K562 (cell line): ENCODE measurements at regions not wholly inside any gene's neighbourhood (a gene's known extent, or its start where the extent isn't known, plus 50 kb on each side); places are given as distances from the start of the nearest gene placed in this dataset.

ENCODE experiments used
- ATAC-seq: fragments of 200-7000 bp; cut with Tn5 transposase; 3 replicates; pipeline ENCODE4 v1.9.1; 2020; ENCODE audit warnings: moderate library complexity
- BruUV-seq: library from RNA; stranded (reverse); fragments of 400-500 nt; replicated peaks from 2 replicates; lab custom pipeline; 2021; lab: Mats Ljungman, UMichigan
- CTCF ChIA-PET: fragments of 300-600 bp; formaldehyde crosslinking; extraction: SDS; loops from one replicate; lab custom pipeline; 2021; ENCODE audit warnings: low intra/inter-chr PET ratio; lab: Yijun Ruan, JAX
- POLR2A ChIA-PET: fragments of 300-600, 350-650 bp; sonication (Branson Sonifier 250); formaldehyde crosslinking; extraction: SDS; loops from one replicate; lab custom pipeline; 2021; ENCODE audit warnings: antibody characterized with exemption, inconsistent platforms; lab: Yijun Ruan, JAX
- DNase-seq, 4 experiments: peaks; one replicate each; pipeline versions ENCODE4 v3.0.0 to v3.0.0-alpha.2; 2011 to 2018; ENCODE audit warnings: low spot score in 3 of 4, mixed read lengths in 3 of 4; ENCODE audit errors: extremely low read depth in 1 of 4
- FAIRE-seq: peaks from 2 replicates; lab custom pipeline; 2011; peaks lifted over from hg19 to GRCh38; lab: Jason Lieb, UNC
- H2AFZ ChIP-seq: 2 replicates; pipeline ENCODE4 v1.6.0; 2011; ENCODE audit warnings: low read depth, low read length, control low read depth, inconsistent platforms
- H3K27ac ChIP-seq: fragments of 200-600 bp; 3 replicates; pipeline ENCODE4 v1.8.0; 2011; ENCODE audit warnings: low read depth, mild to moderate bottlenecking, control low read depth, inconsistent platforms, low read length, moderate library complexity, mixed read lengths; ENCODE audit errors: extremely low read depth
- H3K27me3 ChIP-seq, 2 experiments: fragments of 300-600 bp in 1 of 2; 2 replicates in 1 of 2; 3 replicates in 1 of 2; pipeline versions ENCODE4 v1.6.0 to v1.8.0; 2011; ENCODE audit warnings: inconsistent platforms in 2 of 2, low read length in 2 of 2, mild to moderate bottlenecking in 1 of 2, mixed read lengths in 1 of 2, moderate library complexity in 1 of 2; ENCODE audit not compliant: control insufficient read depth in 2 of 2, insufficient read depth in 2 of 2
- H3K36me3 ChIP-seq: fragments of 300-600 bp; 3 replicates; pipeline ENCODE4 v1.8.0; 2011; ENCODE audit warnings: mild to moderate bottlenecking, low read length, inconsistent platforms; ENCODE audit not compliant: control insufficient read depth, insufficient read depth
- H3K4me1 ChIP-seq, 2 experiments: fragments of 200-600 bp in 1 of 2; replicated peaks in 1 of 2; 2 replicates in 1 of 2; 3 replicates in 1 of 2; pipeline versions ENCODE4 v1.5.1 to v1.8.0; 2011; ENCODE audit warnings: inconsistent platforms in 2 of 2, low read length in 2 of 2, mild to moderate bottlenecking in 1 of 2, mixed read lengths in 1 of 2, moderate library complexity in 1 of 2; ENCODE audit not compliant: control insufficient read depth in 2 of 2, insufficient read depth in 2 of 2
- H3K4me2 ChIP-seq: 2 replicates; pipeline ENCODE4 v1.6.1; 2011; ENCODE audit warnings: low read length, control low read depth, inconsistent platforms, mixed read lengths; ENCODE audit not compliant: insufficient read depth
- H3K4me3 ChIP-seq: fragments of 200-600 bp; sonication (generic), shearing (Covaris generic); 2 replicates; pipeline ENCODE4 v1.5.1; 2016; ENCODE audit warnings: control low read depth, inconsistent platforms
- H3K79me2 ChIP-seq: fragments of 200-600 bp; 3 replicates; pipeline ENCODE4 v1.8.0; 2011; ENCODE audit warnings: low read length, inconsistent platforms; ENCODE audit not compliant: control insufficient read depth, insufficient read depth
- H3K9ac ChIP-seq, 2 experiments: 2 replicates each; pipeline versions ENCODE4 v1.6.0 to v1.6.1; 2011; ENCODE audit warnings: low read depth in 2 of 2, low read length in 2 of 2, control low read depth in 1 of 2, inconsistent platforms in 1 of 2, mild to moderate bottlenecking in 1 of 2, mixed read lengths in 1 of 2; ENCODE audit not compliant: insufficient read depth in 1 of 2
- H3K9me1 ChIP-seq: one replicate; pipeline ENCODE4 v1.6.0; 2011; ENCODE audit warnings: inconsistent platforms, mild to moderate bottlenecking, low read length, moderate library complexity; ENCODE audit not compliant: control insufficient read depth, insufficient read depth
- H3K9me3 ChIP-seq: replicated peaks from 2 replicates; pipeline ENCODE4 v1.5.1; 2011; ENCODE audit warnings: low read depth, low read length, inconsistent platforms; ENCODE audit not compliant: control insufficient read depth, insufficient read depth
- H4K20me1 ChIP-seq: replicated peaks from 2 replicates; pipeline ENCODE4 v1.6.1; 2011; ENCODE audit warnings: low read length, inconsistent platforms, mixed read lengths; ENCODE audit not compliant: control insufficient read depth, insufficient read depth
- CLOCK ChIP-seq: fragments of 250-450 bp; sonication (Bioruptor Pico); IDR thresholded peaks from 2 replicates; pipeline ENCODE4 v1.4.0; 2020; ENCODE audit warnings: mild to moderate bottlenecking, moderate library complexity, borderline replicate concordance
- E2F1 ChIP-seq: sonication (generic); formaldehyde crosslinking; IDR thresholded peaks from 2 replicates; pipeline ENCODE4 v1.8.1; 2023; ENCODE audit warnings: mild to moderate bottlenecking, missing genetic modification reagents, moderate library complexity
- GTF2B ChIP-seq: IDR thresholded peaks from 2 replicates; pipeline ENCODE4 v1.6.1; 2011; ENCODE audit not compliant: insufficient read length; ENCODE audit errors: extremely low read depth
- HLTF ChIP-seq: fragments of 450-650 bp; IDR thresholded peaks from 2 replicates; pipeline ENCODE4 v1.6.1; 2016
- HMGN3 ChIP-seq: IDR thresholded peaks from 2 replicates; pipeline ENCODE4 v1.6.1; 2011; ENCODE audit warnings: borderline replicate concordance, low read depth, mild to moderate bottlenecking, mixed read lengths, low read length; ENCODE audit not compliant: insufficient read length; ENCODE audit errors: extremely low read depth
- NFXL1 ChIP-seq: fragments of 450-650 bp; formaldehyde crosslinking; IDR thresholded peaks from 2 replicates; pipeline ENCODE4 v1.4.0; 2021; ENCODE audit warnings: mild to moderate bottlenecking
- ZNF589 ChIP-seq: fragments of 200-800 bp; sonication (Bioruptor generic); IDR thresholded peaks from 2 replicates; pipeline ENCODE4 v1.6.1; 2016; ENCODE audit warnings: low read depth, missing genetic modification characterization, missing compliant biosample characterization
- WGBS: fragments of 100-300 bp; shearing (Covaris generic); methylation state at CpG from one replicate; pipeline ENCODE4 v1.1.6; 2016; ENCODE audit warnings: low coverage, mixed read lengths; ENCODE audit not compliant: insufficient coverage; ENCODE audit errors: missing lambda C conversion rate; 5-methylcytosine and 5-hydroxymethylcytosine counted together
- in situ Hi-C: fragments of 300-500 bp; cut with MboI; formaldehyde crosslinking; loops from 4 replicates; pipeline ENCODE4 v1.15.0; 2018; ENCODE audit warnings: inconsistent platforms, mixed read lengths
- intact Hi-C: fragments of 100-400 bp; cut with micrococcal nuclease; formaldehyde crosslinking; loops from 2 replicates; pipeline ENCODE4 v1.14.2; 2022
- TF ChIP-seq, protein P1 (sequence below): sonication (generic); formaldehyde crosslinking; IDR thresholded peaks from 2 replicates; pipeline ENCODE4 v1.8.0; 2023; ENCODE audit warnings: missing genetic modification reagents, mild to moderate bottlenecking, borderline replicate concordance
- TF ChIP-seq, protein P2 (sequence below), 2 experiments: fragments of 200-800 bp in 1 of 2; sonication (Bioruptor generic) in 1 of 2; sonication (generic) in 1 of 2; formaldehyde crosslinking in 1 of 2; IDR thresholded peaks in 1 of 2; conservative IDR thresholded peaks in 1 of 2; 2 replicates each; pipeline versions ENCODE4 v1.5.0 to v1.6.1; 2016 to 2020; ENCODE audit warnings: missing compliant biosample characterization in 1 of 2, missing genetic modification characterization in 1 of 2, missing genetic modification reagents in 1 of 2

DNA sequence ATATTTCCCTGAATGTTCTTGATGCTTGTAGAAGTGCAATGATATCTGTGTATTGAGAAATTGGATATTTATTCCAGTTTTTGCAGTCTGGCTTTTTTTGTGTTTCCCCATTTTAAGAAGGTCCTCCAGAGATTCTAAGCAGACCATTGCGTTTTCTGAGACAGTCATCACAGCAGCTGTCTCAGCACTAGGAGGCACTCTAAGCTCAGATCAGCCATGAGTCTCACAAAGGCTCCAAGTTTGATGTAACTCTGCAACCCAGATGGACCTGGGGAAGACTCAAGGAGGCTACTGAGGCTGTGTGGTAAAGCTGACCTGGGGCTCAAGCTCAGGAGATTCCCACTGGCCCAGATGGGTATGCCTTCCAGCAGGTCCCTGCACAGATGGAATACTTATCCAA, 89.3 kb upstream of the CYLC1 start:
- ATAC-seq (no peak), DNase-seq (no peak), FAIRE-seq (no peak)
- H3K36me3 ChIP-seq, result no peaks in the 10 kb centered on the region
- no peaks in the 10 kb centered on the region for H3K27me3 ChIP-seq
- 0% methylated on average over 1 of the region's 1 CpG for WGBS
- no peaks in the 10 kb centered on the region for H3K9me1 ChIP-seq
- CTCF ChIA-PET, result no interaction called here
- BruUV-seq, result no TSS peak
- H3K79me2 ChIP-seq, result no peaks in the 10 kb centered on the region
- intact Hi-C loops, result no loop called here
- H3K4me3 ChIP-seq, result no peak overlapping the region
- H3K27ac ChIP-seq, result no peak overlapping the region
- no peaks in the 10 kb centered on the region for H3K9me3 ChIP-seq
- in situ Hi-C loops, result no loop called here
- no peak overlapping the region for H2AFZ ChIP-seq
- POLR2A ChIA-PET, result no interaction called here
- no peaks in the 10 kb centered on the region for H3K4me1 ChIP-seq
- no peak for TF ChIP-seq HMGN3
- TF ChIP-seq, protein P1, sequence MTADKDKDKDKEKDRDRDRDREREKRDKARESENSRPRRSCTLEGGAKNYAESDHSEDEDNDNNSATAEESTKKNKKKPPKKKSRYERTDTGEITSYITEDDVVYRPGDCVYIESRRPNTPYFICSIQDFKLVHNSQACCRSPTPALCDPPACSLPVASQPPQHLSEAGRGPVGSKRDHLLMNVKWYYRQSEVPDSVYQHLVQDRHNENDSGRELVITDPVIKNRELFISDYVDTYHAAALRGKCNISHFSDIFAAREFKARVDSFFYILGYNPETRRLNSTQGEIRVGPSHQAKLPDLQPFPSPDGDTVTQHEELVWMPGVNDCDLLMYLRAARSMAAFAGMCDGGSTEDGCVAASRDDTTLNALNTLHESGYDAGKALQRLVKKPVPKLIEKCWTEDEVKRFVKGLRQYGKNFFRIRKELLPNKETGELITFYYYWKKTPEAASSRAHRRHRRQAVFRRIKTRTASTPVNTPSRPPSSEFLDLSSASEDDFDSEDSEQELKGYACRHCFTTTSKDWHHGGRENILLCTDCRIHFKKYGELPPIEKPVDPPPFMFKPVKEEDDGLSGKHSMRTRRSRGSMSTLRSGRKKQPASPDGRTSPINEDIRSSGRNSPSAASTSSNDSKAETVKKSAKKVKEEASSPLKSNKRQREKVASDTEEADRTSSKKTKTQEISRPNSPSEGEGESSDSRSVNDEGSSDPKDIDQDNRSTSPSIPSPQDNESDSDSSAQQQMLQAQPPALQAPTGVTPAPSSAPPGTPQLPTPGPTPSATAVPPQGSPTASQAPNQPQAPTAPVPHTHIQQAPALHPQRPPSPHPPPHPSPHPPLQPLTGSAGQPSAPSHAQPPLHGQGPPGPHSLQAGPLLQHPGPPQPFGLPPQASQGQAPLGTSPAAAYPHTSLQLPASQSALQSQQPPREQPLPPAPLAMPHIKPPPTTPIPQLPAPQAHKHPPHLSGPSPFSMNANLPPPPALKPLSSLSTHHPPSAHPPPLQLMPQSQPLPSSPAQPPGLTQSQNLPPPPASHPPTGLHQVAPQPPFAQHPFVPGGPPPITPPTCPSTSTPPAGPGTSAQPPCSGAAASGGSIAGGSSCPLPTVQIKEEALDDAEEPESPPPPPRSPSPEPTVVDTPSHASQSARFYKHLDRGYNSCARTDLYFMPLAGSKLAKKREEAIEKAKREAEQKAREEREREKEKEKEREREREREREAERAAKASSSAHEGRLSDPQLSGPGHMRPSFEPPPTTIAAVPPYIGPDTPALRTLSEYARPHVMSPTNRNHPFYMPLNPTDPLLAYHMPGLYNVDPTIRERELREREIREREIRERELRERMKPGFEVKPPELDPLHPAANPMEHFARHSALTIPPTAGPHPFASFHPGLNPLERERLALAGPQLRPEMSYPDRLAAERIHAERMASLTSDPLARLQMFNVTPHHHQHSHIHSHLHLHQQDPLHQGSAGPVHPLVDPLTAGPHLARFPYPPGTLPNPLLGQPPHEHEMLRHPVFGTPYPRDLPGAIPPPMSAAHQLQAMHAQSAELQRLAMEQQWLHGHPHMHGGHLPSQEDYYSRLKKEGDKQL (CRISPR knock-in tag), result no peak
- no peak for TF ChIP-seq CLOCK (CRISPR knock-in tag)
- no peak for TF ChIP-seq HLTF
- TF ChIP-seq GTF2B, result no peak
- no peak for TF ChIP-seq E2F1 (CRISPR knock-in tag)
- TF ChIP-seq NFXL1 (CRISPR knock-in tag), result no peak
- TF ChIP-seq ZNF589, result no peak
- TF ChIP-seq, protein P2, sequence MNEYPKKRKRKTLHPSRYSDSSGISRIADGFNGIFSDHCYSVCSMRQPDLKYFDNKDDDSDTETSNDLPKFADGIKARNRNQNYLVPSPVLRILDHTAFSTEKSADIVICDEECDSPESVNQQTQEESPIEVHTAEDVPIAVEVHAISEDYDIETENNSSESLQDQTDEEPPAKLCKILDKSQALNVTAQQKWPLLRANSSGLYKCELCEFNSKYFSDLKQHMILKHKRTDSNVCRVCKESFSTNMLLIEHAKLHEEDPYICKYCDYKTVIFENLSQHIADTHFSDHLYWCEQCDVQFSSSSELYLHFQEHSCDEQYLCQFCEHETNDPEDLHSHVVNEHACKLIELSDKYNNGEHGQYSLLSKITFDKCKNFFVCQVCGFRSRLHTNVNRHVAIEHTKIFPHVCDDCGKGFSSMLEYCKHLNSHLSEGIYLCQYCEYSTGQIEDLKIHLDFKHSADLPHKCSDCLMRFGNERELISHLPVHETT (CRISPR knock-in tag; conservative IDR thresholded peaks at IDR 0.05 in 1 of 2, IDR thresholded peaks at IDR 0.05 in 1 of 2), result no peak
- H4K20me1 ChIP-seq, result no peaks in the 10 kb centered on the region
- no peak overlapping the region for H3K9ac ChIP-seq
- no peak overlapping the region for H3K4me2 ChIP-seq
